ENCODE measurements at regions not wholly inside any gene's neighbourhood (a gene's known extent, or its start where the extent isn't known, plus 50 kb on each side); places are given as distances from the start of the nearest gene placed in this dataset.
"Not testable (repeated sequence)": the region's sequence is repeated elsewhere in the genome, so short reads cannot be mapped to it uniquely, and the experiment has no call there.

GRCh38 chr16:48668184-48668583 lies 58.2 kb upstream of the N4BP1 start:
- TF ChIP-seq POLR2AphosphoS5, POLR2A, TAF1 (IDR thresholded peaks at IDR 0.05; ENCODE audit: low read depth, low read length): not testable (repeated sequence)

Data from GM12891 (cell line).